Mononuclear cell (primary cell): ENCODE measurements at regions not wholly inside any gene's neighbourhood (a gene's known extent, or its start where the extent isn't known, plus 50 kb on each side); places are given as distances from the start of the nearest gene placed in this dataset.

Experiments used
- H3K27me3 ChIP-seq: 2 replicates; pipeline ENCODE4 v1.6.0; 2011; ENCODE audit warnings: low read length, control low read depth; ENCODE audit not compliant: insufficient read depth
- H3K4me1 ChIP-seq: 2 replicates; pipeline ENCODE4 v1.5.1; 2011; ENCODE audit warnings: mild to moderate bottlenecking, low read length, control low read depth; ENCODE audit not compliant: insufficient read depth
- H3K4me3 ChIP-seq: 2 replicates; pipeline ENCODE4 v1.5.1; 2011; ENCODE audit warnings: mild to moderate bottlenecking, low read length, moderate library complexity
- H3K9me3 ChIP-seq: 2 replicates; pipeline ENCODE4 v1.5.1; 2011; ENCODE audit warnings: low read depth, mild to moderate bottlenecking, control low read depth, low read length

DNA sequence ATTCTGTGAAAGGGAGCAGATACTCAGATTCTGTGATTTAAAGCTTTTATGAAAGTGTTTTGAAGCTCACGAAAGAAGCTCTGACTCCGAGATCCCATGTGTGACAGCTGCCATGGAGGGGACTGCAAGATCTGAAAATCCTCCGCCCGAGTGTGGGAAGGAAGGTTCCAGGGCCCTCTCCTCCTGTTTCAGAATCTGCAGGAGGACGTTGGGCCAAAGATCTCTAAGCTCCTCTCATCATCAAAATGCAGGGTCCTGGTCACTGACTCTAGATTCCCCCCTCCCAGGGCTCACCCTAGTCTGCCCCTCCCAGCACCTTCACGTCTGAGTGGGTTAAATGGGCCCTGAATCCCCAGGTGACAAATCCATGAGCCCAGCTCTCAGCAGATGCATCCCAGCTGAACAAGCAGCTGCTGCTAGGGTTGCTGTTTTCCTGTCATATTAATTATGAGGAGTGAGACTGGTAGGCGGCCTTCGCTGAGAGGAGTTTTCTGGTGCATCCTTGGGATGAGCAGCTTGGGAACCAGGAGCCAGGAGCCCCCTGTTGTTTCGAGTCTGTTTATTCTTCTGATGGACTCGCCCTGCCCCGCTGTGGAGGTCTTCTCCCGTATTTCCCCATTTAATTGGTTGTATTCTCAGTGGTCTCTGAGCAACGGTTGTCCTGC is 402.0 kb downstream of the MATN1 start:
- Histone ChIP-seq H3K4me1 (no peaks in the 10 kb centered on the region), H3K27me3 (no peaks in the 10 kb centered on the region), H3K9me3 (no peaks in the 10 kb centered on the region), H3K4me3 (no peak overlapping the region)

- Histone ChIP-seq H3K4me1 (no peaks in the 10 kb centered on the region), H3K4me3 (no peak overlapping the region), H3K9me3 (no peaks in the 10 kb centered on the region), H3K27me3 (no peaks in the 10 kb centered on the region)
These were observed 402.8 kb downstream of the MATN1 start for GRCh38 chr1:30320581-30320890.

- Histone ChIP-seq H3K9me3 (no peaks in the 10 kb centered on the region), H3K4me1 (no peaks in the 10 kb centered on the region), H3K27me3 (no peaks in the 10 kb centered on the region), H3K4me3 (no peak overlapping the region)
These were observed 403.4 kb downstream of the MATN1 start for GRCh38 chr1:30319765-30320580.

DNA sequence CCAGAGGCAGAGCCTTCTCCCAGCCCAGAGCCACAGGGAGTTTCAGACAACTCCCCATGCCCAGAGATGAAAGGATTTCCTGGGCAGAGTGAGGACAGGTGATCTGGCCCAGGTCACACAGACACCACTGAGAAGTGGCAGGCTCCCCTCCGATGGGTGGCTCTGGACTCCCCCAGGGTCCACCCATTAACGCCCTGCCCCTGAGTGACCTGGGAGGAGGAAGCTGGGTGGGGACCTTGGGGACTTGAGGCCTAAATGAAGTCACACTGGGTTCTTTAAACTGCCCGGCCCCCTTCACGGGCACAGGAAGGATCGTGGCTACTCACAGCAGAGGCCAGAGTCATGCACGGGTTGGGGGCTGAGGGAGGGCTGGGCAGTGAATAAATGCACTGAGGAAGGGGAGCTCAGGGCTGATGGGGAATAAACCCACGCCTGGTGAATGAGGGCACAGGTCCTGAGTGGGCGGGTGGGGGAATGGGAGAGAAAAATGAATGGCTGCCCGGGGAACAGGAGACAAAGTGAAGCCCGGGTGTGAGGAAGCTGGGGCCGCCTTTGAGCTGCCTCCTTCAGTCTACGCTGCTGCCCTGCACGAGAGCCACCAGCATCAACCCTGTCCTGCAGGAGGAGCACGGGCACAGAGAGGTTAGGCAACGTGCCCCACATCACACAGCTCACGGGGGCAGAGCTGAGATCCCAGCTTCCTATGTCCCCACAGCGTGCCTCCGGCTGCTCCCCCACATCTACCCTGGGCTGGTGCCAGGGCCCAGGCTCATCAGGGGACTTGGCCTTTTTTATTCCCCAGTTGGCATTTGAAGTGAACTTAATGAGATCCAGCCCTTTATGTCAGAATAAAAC is 404.3 kb downstream of the MATN1 start:
- H3K4me1 ChIP-seq = no peaks in the 10 kb centered on the region
- H3K9me3 ChIP-seq = no peaks in the 10 kb centered on the region
- H3K27me3 ChIP-seq = no peaks in the 10 kb centered on the region
- H3K4me3 ChIP-seq = no peak overlapping the region

GRCh38 chr1:30318413-30318812 is 405.0 kb downstream of the MATN1 start:
- Histone ChIP-seq H3K4me3 (no peak overlapping the region), H3K9me3 (no peaks in the 10 kb centered on the region), H3K27me3 (no peaks in the 10 kb centered on the region), H3K4me1 (no peaks in the 10 kb centered on the region)

- Histone ChIP-seq H3K4me3 (no peak overlapping the region), H3K27me3 (no peaks in the 10 kb centered on the region), H3K4me1 (no peaks in the 10 kb centered on the region), H3K9me3 (no peaks in the 10 kb centered on the region)
These were observed 405.5 kb downstream of the MATN1 start for GRCh38 chr1:30317921-30318320.

DNA sequence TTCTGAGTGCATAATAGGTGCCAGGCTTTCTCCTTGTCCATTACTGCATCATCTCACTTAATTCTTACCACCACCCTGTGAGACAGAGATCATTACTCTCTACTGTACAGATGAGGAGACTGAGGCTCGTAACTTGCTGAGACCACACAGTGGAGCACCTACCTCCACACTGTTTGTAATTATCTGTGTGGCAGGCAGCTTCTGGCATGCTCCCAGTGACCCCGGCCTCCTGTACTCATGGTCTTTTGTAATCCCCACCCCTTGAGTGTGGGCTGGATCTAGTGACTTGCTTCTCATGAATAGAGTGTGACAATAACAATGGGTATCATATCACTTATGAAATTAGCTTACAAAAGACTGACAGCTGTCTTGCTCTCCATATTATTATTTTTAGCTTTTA is 407.3 kb downstream of the MATN1 start:
- Histone ChIP-seq H3K4me1 (no peaks in the 10 kb centered on the region), H3K9me3 (no peaks in the 10 kb centered on the region), H3K27me3 (no peaks in the 10 kb centered on the region), H3K4me3 (no peak overlapping the region)

- Histone ChIP-seq H3K4me3 (no peak overlapping the region), H3K27me3 (no peaks in the 10 kb centered on the region), H3K9me3 (no peaks in the 10 kb centered on the region), H3K4me1 (no peaks in the 10 kb centered on the region)
These were observed 408.0 kb downstream of the MATN1 start for GRCh38 chr1:30315185-30315960.

GRCh38 chr1:30314591-30314990 is 408.8 kb downstream of the MATN1 start:
- no peaks in the 10 kb centered on the region for H3K27me3 ChIP-seq
- H3K9me3 ChIP-seq = no peaks in the 10 kb centered on the region
- H3K4me1 ChIP-seq = no peaks in the 10 kb centered on the region
- no peak overlapping the region for H3K4me3 ChIP-seq

DNA sequence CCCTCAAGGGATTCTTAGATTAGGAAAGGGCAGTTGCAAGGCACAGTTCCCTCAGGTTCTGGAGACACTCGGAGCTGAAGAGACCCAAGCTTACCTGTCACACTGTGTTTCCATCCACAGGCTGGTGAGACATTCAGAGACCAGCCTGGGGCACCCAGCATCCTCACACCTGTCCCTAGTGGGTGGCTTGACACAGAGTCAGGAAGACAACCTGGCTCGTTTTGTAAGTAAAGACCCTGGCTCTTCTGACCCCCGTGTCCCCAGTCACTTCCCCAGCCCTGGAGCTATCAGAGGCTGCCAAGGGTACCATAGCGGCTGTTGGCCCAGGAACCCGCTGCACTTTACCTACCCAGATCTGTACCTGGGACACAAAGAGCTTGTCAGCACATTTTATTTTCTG is 409.8 kb downstream of the MATN1 start:
- no peaks in the 10 kb centered on the region for H3K9me3 ChIP-seq
- no peaks in the 10 kb centered on the region for H3K27me3 ChIP-seq
- no peak overlapping the region for H3K4me3 ChIP-seq
- no peaks in the 10 kb centered on the region for H3K4me1 ChIP-seq

DNA sequence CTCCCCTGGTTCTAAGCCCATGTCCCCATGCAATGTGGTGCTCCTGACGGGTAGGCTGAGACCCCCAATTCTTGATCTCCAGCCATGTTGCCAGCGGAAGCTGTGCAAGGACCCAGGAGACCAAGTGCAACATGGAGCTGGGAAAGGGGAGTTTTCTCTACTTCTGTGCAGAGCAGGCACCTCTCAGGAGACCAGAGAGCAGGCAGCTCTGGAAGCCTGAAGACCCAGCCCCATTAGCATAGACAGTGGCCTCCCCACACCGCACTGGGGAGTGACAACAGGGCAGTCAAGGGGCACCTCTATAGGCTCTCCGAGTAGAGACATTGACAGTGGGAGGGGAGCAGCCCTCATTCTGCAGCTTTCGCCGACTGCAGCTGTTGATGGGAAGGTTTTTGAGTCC is 410.2 kb downstream of the MATN1 start:
- H3K9me3 ChIP-seq = no peaks in the 10 kb centered on the region
- no peaks in the 10 kb centered on the region for H3K27me3 ChIP-seq
- H3K4me3 ChIP-seq = no peak overlapping the region

GRCh38 chr1:30312226-30312625 is 411.2 kb downstream of the MATN1 start:
- no peaks in the 10 kb centered on the region for H3K4me1 ChIP-seq
- no peak overlapping the region for H3K4me3 ChIP-seq
- H3K27me3 ChIP-seq = no peaks in the 10 kb centered on the region
- H3K9me3 ChIP-seq = no peaks in the 10 kb centered on the region

More for the DNA sequence above, 410.2 kb downstream of the MATN1 start:
- no peaks in the 10 kb centered on the region for H3K4me1 ChIP-seq

DNA sequence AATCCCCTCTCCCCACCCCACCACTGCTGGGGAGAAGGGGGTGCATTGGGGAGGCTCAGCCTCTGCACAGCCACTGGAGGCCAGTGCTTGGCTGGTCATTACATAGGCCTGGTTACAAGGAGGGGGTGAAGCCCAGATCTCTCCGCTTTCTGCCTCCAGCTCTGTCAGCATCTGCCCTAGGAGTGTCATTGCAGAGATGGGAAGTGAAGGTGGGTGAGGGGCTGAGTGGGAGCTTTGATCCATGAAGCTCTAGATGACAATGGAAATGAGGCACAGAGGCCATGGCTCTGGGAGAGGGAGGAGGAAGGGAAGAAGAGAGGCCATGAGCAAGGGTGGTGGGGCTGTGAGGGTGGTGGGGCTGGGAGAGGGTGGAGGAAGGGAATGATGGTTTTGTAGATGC is 411.6 kb downstream of the MATN1 start:
- Histone ChIP-seq H3K9me3 (no peaks in the 10 kb centered on the region), H3K4me1 (no peaks in the 10 kb centered on the region), H3K4me3 (no peak overlapping the region), H3K27me3 (no peaks in the 10 kb centered on the region)

- Histone ChIP-seq H3K9me3 (no peaks in the 10 kb centered on the region), H3K4me3 (no peak overlapping the region), H3K4me1 (no peaks in the 10 kb centered on the region), H3K27me3 (no peaks in the 10 kb centered on the region)
These were observed 412.2 kb downstream of the MATN1 start for GRCh38 chr1:30310966-30311742.
